GM18508 (cell line): ENCODE measurements at regions not wholly inside any gene's neighbourhood (a gene's known extent, or its start where the extent isn't known, plus 50 kb on each side); places are given as distances from the start of the nearest gene placed in this dataset.
"Not testable (repeated sequence)": the region's sequence is repeated elsewhere in the genome, so short reads cannot be mapped to it uniquely, and the experiment has no call there.

ENCODE experiments used
- ATAC-seq: cut with Tn5 transposase; IDR thresholded peaks from one replicate; pipeline ENCODE4 v1.9.1; 2021; ENCODE audit warnings: moderate number of reproducible peaks; ENCODE audit not compliant: insufficient read depth, unreplicated experiment

DNA sequence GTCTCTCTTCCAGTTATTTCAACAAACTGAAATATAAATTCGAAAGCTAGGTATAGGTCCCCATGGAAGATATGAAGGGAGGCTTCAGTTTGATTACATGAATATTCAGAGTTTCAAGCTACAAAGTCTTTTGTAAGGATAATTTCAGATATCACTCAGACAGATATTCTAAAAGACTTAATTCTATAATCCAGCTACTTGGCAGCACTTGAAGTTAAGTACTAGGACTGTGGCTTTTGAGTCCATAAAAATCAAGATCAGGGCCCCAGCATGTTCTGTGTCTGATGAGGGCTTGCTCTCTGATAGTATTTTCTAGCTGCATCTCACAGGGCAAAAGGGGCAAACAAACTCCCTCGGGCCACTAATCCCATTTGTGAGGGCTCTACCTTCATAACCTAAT, 160.6 kb upstream of the IRS2 start:
- ATAC-seq, result no peak

DNA sequence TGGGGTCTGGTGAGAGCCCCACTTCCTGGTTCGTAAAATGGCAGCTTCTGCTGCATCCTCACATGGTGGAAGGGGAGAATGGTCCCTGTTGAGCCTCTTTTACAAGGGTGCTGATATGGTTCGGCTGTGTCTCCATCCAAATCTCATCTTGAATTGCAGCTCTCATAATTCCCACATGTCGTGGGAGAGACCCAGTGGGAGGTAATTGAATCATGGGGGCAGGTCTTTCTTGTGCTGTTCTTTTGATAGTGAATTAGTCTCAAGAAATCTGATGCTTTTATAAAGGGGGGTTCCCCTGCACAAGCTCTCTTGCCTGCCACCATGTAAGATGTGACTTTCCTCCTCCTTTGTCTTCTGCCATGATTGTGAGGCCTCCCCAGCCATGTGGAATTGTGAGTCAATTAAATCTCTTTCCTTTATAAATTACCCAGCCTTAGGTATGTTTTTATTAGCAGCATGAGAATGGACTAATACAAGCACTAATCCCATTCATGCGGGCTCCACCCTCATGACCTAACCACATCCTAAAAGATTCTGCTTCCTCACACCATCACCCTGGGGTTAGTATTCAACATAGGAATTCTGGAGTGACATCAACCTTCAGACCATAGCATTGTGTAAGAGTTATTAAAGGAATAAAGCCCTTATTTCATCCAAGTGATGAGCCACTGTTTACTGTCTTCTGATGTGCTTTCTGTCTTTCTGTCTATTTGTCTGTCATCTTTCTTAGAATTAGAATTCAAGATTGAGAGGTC, 159.0 kb upstream of the IRS2 start:
- no peak for ATAC-seq

DNA sequence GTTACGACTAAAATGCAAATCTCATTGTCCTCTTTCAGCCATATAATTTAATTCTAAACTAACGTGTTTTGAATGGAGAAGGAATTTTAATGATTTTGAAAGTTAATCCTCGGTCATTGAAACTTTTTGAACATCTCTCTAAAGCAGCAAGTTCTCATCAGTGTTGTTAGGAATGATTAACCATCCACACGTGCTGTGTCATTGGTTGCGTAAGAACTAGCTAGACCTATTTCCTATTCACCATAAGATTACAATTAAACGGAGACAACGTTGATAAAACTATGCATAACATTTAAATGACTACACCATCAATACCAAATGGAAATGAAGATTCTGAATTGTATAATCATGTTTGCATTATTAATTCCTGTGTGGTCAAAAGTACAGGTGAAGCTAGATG, 155.6 kb upstream of the IRS2 start:
- ATAC-seq, result no peak

DNA sequence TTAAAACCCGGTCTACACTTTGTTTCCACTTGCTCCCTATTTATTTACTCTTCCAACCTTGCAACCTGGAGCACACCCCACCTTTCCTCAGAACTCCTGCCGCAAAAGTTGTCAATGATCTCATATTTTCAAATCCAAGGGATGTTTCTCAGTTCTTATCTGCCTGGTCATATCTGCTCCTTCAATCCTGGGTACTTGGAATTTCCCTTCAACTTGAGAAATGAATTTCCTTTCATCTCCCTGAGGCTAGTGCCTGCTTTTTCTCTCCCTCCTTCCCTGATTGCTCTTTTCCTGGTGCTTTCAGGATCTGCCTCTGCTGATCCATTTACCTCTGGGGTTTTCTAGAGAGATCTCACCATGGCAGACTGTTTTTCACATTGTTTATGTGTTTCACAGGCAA, 154.8 kb upstream of the IRS2 start:
- no peak for ATAC-seq

DNA sequence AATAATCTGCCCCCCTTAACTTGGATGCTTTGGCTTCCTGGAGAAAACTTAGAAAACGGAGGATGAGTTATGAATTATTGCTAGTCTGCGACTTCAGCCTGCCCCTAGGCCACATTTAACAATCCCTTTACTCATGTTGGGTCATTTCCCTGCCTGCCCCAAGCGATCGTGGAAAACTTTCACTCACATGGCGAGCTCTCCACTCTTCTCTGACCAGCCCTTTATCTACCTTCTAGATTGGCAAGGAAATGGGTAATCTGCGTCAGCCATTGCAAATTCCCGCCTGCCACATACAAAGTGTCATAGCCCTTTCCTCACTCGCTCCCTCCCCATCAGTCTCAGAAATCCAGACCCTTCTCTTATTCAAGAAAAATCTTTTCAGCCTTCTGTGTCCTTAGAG, 154.3 kb upstream of the IRS2 start:
- ATAC-seq, result no peak

DNA sequence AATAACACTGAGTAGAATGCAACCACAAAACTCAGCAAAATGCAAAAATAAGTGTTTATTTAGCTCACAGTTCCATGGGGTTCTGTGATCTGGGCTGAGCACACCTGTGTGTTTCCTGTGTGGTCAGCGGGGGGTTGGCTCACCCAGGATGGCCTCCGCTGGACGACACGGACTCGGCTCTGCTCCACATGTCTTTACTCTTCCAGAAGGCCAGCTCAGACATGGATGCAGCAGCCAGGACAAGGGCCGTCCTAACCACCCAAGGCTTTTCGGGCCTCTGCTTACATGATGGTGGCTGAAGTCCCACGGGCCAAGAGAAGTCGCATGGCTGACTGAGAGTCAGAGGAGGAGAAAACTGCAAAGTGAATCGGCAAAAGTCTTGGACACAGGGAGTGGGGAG, 153.5 kb upstream of the IRS2 start:
- no peak for ATAC-seq

DNA sequence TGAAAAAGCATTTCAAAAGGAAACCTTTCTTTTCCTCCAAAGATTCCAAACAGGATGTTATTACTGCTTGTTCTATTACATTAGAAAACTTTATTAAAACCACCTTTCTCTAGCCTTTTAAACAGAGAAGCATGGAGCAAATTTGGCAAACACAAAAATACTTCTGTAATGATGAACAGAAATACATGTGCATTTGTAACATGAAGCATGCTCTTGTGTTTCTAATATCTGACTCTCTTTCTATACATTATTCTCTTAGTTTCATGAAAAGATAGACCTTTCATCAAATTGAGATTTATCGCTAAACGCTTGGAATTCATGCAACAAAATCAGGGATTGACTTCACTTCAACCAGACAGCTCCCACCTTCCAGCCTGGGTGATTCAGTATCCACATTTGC, 152.8 kb upstream of the IRS2 start:
- ATAC-seq, result no peak

DNA sequence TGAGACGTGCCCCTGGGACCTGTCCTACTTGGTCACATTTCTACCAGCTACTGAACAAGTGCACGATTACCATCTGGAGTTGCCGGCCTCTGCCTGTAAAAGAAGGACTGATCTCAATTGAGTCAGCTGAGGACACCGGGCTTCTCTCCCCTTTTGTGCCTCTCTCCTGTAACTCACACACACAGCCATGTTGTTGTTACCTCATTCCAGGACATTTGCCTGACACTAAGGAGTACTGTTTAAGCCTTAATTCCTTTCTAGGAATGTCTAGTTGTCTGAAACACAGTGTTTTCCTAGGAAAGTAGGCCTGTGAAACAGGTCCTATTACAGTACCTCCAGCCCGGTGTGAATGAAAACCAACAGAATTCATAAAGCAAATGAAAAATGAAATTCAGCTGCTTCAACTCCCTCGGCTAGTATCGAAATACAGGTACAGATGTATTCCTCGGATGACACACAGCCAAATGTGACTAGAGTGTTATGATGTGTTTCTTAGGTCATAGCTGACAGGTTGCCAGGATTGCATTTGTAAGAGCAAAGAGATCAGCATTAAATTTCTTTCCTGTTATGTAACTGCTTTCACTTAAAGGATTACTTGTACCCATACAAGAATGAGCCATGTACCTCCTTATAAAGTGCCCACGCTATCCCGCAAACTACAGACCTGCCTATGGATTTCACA, 152.0 kb upstream of the IRS2 start:
- ATAC-seq, result no peak

DNA sequence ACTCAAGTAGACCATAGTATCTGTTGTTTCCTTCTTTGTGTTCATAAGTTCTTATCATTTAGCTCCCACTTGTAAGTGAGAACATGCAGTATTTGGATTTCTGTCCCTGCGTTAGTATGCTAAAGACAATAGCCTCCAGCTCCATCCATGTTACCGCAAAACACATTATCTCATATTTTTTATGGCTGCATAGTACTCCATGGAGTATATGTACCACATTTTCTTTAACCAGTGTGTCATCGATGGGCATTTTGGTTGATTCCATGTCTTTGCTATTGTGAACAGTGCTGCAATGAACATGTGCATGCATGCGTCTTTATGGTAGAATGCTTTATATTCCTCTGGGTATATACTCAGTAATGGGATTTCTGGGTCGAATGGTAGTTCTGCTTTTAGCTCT, 148.1 kb upstream of the IRS2 start:
- not testable (repeated sequence) for ATAC-seq

DNA sequence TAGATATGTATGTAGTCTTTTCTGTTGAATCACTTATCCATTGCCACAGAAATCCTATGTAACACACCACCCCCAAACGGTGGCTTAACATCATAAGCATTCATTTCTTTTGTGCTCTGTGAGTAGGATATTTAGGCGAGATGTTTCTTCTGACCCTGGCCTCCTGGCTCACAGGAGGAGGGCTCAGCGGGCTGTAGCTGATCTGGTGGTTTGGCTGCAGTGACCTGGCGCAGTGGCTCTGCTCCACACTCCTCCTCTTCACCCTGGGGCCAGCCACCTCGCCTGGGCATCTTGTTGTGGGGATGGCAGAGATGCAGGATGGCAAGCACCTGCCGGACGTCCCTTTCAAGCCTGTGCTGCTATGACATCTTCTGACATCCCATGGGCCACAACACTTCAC, 147.1 kb upstream of the IRS2 start:
- no peak for ATAC-seq

DNA sequence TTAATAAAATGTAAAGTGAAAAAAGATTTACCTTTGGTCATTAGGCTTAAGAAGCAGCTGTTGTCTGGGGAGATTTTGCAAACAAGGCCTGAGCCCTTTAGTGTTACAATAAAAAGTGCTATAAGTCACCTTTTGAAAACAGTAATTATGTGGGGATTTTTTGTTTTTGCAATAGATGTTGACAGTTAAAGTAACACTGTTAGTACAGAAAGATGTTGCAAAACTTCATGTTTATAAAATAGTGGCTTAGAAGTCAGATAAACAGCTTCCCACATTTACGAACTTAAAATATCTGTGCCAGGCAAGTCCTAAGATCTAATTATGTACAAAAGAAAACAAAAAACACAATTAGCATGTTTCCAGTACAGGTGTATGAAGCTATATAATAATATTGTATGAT, 138.0 kb upstream of the IRS2 start:
- ATAC-seq, result no peak

DNA sequence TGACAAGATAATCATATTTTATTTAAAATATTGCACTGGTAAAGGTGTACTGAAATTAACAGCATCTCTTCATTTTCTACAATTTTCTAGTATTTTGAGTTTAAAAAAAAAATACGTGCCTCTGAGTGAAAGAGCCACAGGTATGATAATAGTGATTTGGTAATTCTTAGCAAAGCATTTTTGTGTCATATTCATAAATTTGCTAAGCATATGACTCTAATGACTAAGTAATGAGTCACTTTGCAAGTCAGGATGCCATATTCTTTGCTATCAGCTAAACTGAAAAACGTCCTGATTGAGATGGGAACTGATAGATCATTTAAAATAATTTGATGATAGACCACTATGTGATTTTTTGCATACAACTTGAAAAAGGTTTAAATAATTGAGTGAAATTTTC, 136.1 kb upstream of the IRS2 start:
- no peak for ATAC-seq

DNA sequence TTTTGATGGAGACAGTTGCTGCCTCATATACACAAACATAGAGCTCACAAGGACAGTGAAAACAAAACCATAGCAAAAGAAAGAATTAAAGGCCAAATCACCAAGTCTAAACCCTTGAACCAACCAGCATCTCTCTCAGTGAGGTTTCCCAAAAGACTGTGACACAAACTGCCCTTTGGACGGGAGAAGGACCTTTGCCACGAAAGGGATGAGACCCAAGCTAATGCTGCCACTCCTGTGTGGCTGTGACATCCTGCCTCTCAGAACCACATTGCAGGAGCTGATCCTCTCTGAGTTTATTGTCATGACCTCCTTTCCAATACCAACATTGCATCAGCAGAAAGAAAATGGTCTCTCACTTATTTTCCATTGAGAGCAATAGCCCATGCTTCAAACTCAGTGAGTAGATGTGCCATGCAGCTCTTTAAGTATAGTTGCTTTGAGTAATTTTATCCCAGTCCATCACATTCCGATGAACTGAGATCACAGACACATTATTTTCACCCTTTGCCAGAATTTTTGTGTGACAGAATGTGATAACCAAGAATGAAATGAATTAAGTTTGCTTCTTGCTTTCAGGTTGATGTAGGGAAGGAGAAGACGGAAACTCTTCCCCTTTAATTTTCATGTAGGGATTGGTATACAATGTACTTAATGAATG, 133.5 kb upstream of the IRS2 start:
- no peak for ATAC-seq

DNA sequence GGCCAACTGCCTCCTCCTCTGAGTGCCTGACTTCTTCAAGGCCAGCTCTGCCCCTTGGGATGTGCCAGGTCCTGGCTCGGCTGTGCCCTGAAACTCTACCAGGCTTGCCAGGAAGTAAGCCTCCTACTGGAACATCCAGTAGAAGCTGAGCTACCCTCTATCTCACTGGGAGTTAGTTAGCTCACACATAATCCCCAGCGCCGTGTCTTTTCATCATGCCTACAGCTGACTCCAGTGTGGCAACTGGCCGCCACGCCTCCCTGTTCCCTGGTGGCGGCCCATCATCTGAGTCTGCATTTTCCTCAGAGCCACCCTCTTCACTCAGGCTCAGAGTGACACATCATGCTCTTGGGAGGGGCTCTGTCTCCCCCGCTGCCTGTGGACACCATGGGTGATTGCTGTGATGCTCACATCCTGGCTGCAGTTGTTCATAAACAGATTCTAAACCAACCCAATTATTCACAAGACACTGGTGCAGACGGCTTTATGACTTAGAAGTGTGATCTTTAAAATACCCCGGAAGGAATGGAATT, 131.9 kb upstream of the IRS2 start:
- no peak for ATAC-seq

DNA sequence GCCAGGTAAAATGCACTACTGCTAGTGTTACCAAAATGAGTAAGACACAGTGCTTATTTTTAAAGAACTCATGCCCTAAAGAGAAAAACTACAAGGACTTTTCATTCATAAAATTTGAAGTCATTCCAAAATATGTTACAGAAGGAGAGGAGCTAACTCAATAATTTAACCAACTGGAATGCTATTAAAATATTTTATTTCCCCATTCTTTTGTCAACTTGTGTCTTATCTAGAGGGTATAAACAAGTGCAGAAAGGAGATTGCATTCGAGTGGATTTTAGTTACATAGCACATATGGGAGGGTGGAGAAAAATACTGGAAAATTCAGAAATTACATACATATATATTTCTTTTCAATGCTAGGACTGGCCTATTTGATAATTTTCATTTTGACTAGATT, 131.0 kb upstream of the IRS2 start:
- ATAC-seq, result no peak

DNA sequence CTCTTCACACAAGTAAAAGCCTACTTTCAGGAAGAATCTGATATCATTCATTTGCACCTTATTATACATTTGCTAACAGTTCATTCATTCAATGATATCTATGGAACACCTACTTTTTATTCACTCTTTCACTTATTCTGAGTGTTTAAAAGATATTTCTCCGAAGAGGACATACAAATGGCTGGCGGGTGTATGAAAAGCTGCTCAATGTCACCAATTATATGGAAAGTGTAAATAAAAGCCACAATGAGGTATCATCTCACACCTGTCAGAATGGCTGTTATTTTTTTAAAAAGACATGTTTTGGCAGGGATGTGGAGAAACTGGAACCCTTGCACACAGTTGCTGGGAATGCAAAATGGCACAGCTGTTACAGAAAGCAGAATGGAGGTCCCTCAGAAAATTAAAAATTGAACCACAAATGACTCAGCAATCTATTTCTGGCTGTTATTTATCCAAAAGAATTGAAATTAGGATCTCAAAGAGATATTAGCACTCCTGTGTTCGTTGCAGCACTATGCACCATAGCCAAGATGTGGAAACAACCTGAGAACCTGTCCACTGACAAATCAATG, 127.6 kb upstream of the IRS2 start:
- no peak for ATAC-seq

DNA sequence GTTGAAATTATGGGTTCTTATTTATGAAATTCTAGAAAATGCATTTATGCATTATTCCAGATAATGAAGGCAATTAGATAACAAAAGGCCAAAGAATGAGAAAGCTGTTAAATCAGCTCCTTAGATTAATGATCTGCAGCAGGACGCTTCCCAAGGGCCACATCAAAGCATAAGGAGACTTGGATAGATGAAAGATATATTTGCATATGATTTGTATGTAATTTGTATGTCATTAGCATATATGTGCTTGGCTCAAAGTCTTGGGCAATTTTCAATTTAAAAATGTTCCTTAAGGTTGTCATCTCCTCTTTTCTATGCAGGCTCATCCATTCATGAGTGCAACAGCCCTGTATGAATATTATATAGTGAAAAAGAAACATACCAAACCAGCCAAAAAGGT, 126.8 kb upstream of the IRS2 start:
- ATAC-seq, result no peak

DNA sequence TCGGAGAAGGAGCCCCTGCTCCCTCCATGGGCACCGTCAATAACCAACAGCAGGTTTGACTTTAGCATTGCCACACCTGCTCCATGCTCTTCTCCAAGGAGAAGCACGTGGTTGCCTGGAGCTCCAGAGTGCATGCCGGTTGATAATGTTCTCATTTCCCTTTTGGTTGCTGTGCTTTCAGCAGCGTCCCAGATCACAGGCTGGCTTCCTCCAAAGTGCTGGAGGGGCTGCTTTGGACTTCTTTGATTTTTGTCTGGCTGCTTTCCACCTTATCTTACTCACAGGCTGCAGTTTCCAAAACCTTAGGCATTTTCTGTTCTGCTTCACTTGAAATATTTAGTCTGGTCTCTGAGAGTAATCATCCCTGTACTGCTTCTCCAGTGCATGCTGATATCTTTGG, 123.8 kb upstream of the IRS2 start:
- ATAC-seq, result no peak

DNA sequence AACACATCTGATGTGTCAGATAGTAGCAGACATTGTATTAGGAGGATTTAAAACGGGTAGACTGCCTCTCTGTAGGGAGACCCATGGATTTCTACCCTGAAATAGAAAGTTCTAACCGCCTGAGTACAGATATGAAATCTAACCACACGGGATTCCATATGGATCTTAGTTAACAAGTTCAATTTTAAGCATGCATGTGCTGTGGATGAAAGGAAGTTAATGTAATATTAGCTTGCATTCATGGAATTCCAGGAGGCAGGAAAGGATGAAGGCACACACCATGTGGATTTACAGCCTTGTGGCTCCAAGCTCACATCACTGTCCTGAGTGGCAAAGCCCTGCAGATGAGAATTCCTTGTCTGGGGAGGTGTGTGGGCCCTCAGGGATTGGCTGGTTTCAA, 120.6 kb upstream of the IRS2 start:
- ATAC-seq, result no peak

DNA sequence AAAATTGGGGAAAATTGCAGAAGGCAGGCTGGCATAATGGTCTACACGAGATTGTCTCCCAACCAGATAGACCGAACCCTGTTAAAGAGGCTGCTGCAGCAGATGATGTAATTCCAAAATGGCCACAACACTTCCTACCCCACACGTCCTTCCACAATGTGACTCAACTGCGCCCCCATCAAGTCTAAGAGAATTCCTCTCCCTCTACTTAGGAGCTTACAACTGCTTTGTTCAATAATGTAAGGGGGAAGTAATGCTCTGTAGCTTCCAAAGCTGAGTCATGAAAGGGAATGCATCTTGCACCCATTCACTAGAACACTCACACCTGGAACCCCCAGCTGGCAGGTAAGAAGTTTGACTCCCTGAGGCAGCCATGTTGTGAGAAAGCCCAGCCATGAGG, 117.8 kb upstream of the IRS2 start:
- ATAC-seq, result no peak

DNA sequence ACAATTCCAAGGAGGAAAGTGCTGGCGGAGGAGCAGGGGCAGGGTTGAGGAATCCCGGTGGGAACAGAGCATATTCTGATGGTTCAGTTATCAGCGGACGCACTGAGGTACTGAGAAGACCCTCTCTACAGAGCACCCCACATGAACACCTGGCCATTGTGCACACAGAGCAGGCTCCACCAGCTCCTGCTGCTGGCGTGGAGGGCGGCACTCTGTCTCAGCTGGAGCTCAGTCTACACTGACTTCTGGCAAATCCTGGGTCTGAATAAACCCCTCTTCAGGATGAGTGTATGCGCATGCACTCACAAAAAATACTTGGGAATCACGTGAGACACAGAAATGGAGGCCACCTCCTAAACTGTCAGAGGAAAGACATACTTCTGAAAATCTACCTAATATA, 114.4 kb upstream of the IRS2 start:
- ATAC-seq, result no peak
